Astrocyte (in vitro differentiated cells and primary cell): ENCODE measurements at regions not wholly inside any gene's neighbourhood (a gene's known extent, or its start where the extent isn't known, plus 50 kb on each side); places are given as distances from the start of the nearest gene placed in this dataset.

Experiments
- DNase-seq: peaks from one replicate; pipeline ENCODE4 v3.0.0-alpha.2; 2010; ENCODE audit warnings: low read depth
- FAIRE-seq: peaks from 2 replicates; lab custom pipeline; 2011; peaks lifted over from hg19 to GRCh38; lab: Jason Lieb, UNC
- H2AFZ ChIP-seq: 2 replicates; pipeline ENCODE4 v1.6.0; 2012; ENCODE audit warnings: low read depth, low read length, inconsistent platforms
- H3K27ac ChIP-seq: 2 replicates; pipeline ENCODE4 v1.5.1; 2011; ENCODE audit warnings: low read depth, low read length, inconsistent platforms
- H3K27me3 ChIP-seq: 2 replicates; pipeline ENCODE4 v1.6.0; 2011; ENCODE audit warnings: low read length, inconsistent platforms; ENCODE audit not compliant: insufficient read depth
- H3K36me3 ChIP-seq: 2 replicates; pipeline ENCODE4 v1.5.1; 2011; ENCODE audit warnings: low read length, inconsistent platforms; ENCODE audit not compliant: insufficient read depth
- H3K4me1 ChIP-seq: 2 replicates; pipeline ENCODE4 v1.5.1; 2011; ENCODE audit warnings: low read length, inconsistent platforms; ENCODE audit not compliant: insufficient read depth
- H3K4me2 ChIP-seq: 2 replicates; pipeline ENCODE4 v1.6.0; 2012; ENCODE audit warnings: low read length, inconsistent platforms
- H3K4me3 ChIP-seq: 2 replicates; pipeline ENCODE4 v1.5.1; 2011; ENCODE audit warnings: low read depth, mild to moderate bottlenecking, low read length, inconsistent platforms; ENCODE audit not compliant: insufficient read depth
- H3K79me2 ChIP-seq: 2 replicates; pipeline ENCODE4 v1.6.0; 2012; ENCODE audit warnings: mild to moderate bottlenecking, low read length, inconsistent platforms; ENCODE audit not compliant: insufficient read depth
- H3K9ac ChIP-seq: 2 replicates; pipeline ENCODE4 v1.6.0; 2012; ENCODE audit warnings: mild to moderate bottlenecking, low read length, inconsistent platforms
- H3K9me3 ChIP-seq: 2 replicates; pipeline ENCODE4 v1.5.1; 2012; ENCODE audit warnings: low read depth, mild to moderate bottlenecking, low read length, inconsistent platforms; ENCODE audit not compliant: insufficient read depth
- H4K20me1 ChIP-seq: 2 replicates; pipeline ENCODE4 v1.6.0; 2012; ENCODE audit warnings: low read length, inconsistent platforms; ENCODE audit not compliant: insufficient read depth
- H3K27ac Mint-ChIP-seq: one replicate; pipeline ENCODE4 v1.8.0; 2021; ENCODE audit warnings: mild to moderate bottlenecking, mixed read lengths; ENCODE audit not compliant: unreplicated experiment
- H3K27me3 Mint-ChIP-seq: one replicate; pipeline ENCODE4 v1.8.0; 2021; ENCODE audit warnings: low read depth, mixed read lengths; ENCODE audit not compliant: unreplicated experiment
- H3K36me3 Mint-ChIP-seq: one replicate; pipeline ENCODE4 v1.8.0; 2021; ENCODE audit warnings: low read depth, mixed read lengths; ENCODE audit not compliant: unreplicated experiment
- H3K4me1 Mint-ChIP-seq: one replicate; pipeline ENCODE4 v1.8.0; 2021; ENCODE audit warnings: low read depth, mixed read lengths; ENCODE audit not compliant: unreplicated experiment
- H3K4me3 Mint-ChIP-seq: one replicate; pipeline ENCODE4 v1.8.0; 2021; ENCODE audit warnings: mild to moderate bottlenecking, moderate library complexity, mixed read lengths; ENCODE audit not compliant: unreplicated experiment
- H3K9me3 Mint-ChIP-seq: one replicate; pipeline ENCODE4 v1.8.0; 2021; ENCODE audit warnings: mild to moderate bottlenecking, mixed read lengths; ENCODE audit not compliant: unreplicated experiment
- CTCF ChIP-seq: IDR thresholded peaks from 2 replicates; pipeline ENCODE4 v1.5.1; 2011; ENCODE audit warnings: low read depth, mild to moderate bottlenecking, inconsistent platforms, low read length, moderate library complexity; ENCODE audit not compliant: insufficient read depth
- EZH2 ChIP-seq: IDR thresholded peaks from 2 replicates; pipeline ENCODE4 v1.6.1; 2012; ENCODE audit warnings: mild to moderate bottlenecking, low read length, inconsistent platforms; ENCODE audit not compliant: insufficient read depth

GRCh38 chr9:28941856-28942255, 1368.6 kb upstream of the C9orf72 start:
- H3K79me2 ChIP-seq = no peaks in the 10 kb centered on the region
- H3K4me3 ChIP-seq = no peak overlapping the region
- Mint-ChIP-seq H3K4me3 (no peak overlapping the region), H3K9me3 (no peaks in the 10 kb centered on the region), H3K4me1 (peaks cover 2% of the 10 kb centered on the region), H3K36me3 (no peaks in the 10 kb centered on the region), H3K27me3 (no peaks in the 10 kb centered on the region), H3K27ac (no peak overlapping the region)
- no peaks in the 10 kb centered on the region for H3K36me3 ChIP-seq
- no peak overlapping the region for H3K27ac ChIP-seq
- TF ChIP-seq CTCF (no peak), EZH2 (no peak)
- H2AFZ ChIP-seq = no peak overlapping the region
- no peak overlapping the region for H3K4me2 ChIP-seq
- DNase-seq (no peak), FAIRE-seq (no peak)
- H3K27me3 ChIP-seq = no peaks in the 10 kb centered on the region
- no peaks in the 10 kb centered on the region for H3K9me3 ChIP-seq
- H3K4me1 ChIP-seq = no peaks in the 10 kb centered on the region
- no peak overlapping the region for H3K9ac ChIP-seq
- no peaks in the 10 kb centered on the region for H4K20me1 ChIP-seq

DNA sequence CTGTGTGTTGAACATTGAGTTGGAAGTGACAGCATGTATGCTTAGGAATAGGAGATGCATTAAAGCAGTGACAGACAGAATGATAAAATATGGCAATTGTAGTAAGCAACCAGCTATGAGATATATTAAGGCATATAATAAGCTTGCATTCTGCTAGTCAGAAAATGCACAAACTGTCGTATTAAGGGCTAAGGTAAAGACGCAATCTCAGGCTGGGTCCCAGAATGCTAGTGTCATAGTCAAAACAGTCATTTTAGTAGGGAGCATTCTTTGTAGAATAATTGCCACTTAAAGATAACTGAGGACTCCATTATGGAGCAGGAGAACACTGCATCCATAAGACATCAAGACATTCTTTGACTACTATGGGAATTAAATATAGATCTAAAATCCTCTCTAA, 1369.7 kb upstream of the C9orf72 start:
- no peaks in the 10 kb centered on the region for H3K27me3 ChIP-seq
- H3K9me3 ChIP-seq = no peaks in the 10 kb centered on the region
- TF ChIP-seq CTCF (no peak), EZH2 (no peak)
- H2AFZ ChIP-seq = no peak overlapping the region
- no peaks in the 10 kb centered on the region for H3K36me3 Mint-ChIP-seq
- H3K4me1 ChIP-seq = no peaks in the 10 kb centered on the region
- H3K27ac Mint-ChIP-seq = no peak overlapping the region
- no peak overlapping the region for H3K4me3 Mint-ChIP-seq
- H3K4me3 ChIP-seq = no peak overlapping the region
- H3K4me1 Mint-ChIP-seq = peaks cover 2% of the 10 kb centered on the region
- H3K4me2 ChIP-seq = no peak overlapping the region
- no peak overlapping the region for H3K27ac ChIP-seq
- H3K9ac ChIP-seq = no peak overlapping the region
- no peaks in the 10 kb centered on the region for H3K79me2 ChIP-seq
- no peaks in the 10 kb centered on the region for H3K9me3 Mint-ChIP-seq
- FAIRE-seq (no peak), DNase-seq (no peak)
- no peaks in the 10 kb centered on the region for H3K27me3 Mint-ChIP-seq
- no peaks in the 10 kb centered on the region for H3K36me3 ChIP-seq
- no peaks in the 10 kb centered on the region for H4K20me1 ChIP-seq

GRCh38 chr9:28946648-28947047, 1373.4 kb upstream of the C9orf72 start:
- no peak for FAIRE-seq
- H3K27ac ChIP-seq = no peak overlapping the region
- H3K9ac ChIP-seq = no peak overlapping the region
- no peaks in the 10 kb centered on the region for H3K36me3 ChIP-seq
- peaks cover 3% of the 10 kb centered on the region for H3K9me3 Mint-ChIP-seq
- H2AFZ ChIP-seq = no peak overlapping the region
- H3K4me3 ChIP-seq = no peak overlapping the region
- no peaks in the 10 kb centered on the region for H3K4me1 ChIP-seq
- no peaks in the 10 kb centered on the region for H3K27me3 ChIP-seq
- no peak overlapping the region for H3K27ac Mint-ChIP-seq
- H3K4me2 ChIP-seq = no peak overlapping the region
- DNase-seq = no peak
- H3K4me1 Mint-ChIP-seq = peaks cover 2% of the 10 kb centered on the region
- no peak overlapping the region for H3K4me3 Mint-ChIP-seq
- no peaks in the 10 kb centered on the region for H4K20me1 ChIP-seq
- no peaks in the 10 kb centered on the region for H3K27me3 Mint-ChIP-seq
- no peaks in the 10 kb centered on the region for H3K36me3 Mint-ChIP-seq
- TF ChIP-seq EZH2 = no peak
- TF ChIP-seq CTCF = no peak
- no peaks in the 10 kb centered on the region for H3K9me3 ChIP-seq
- H3K79me2 ChIP-seq = no peaks in the 10 kb centered on the region
